DMS 273 (cell line): ENCODE measurements at regions not wholly inside any gene's neighbourhood (a gene's known extent, or its start where the extent isn't known, plus 50 kb on each side); places are given as distances from the start of the nearest gene placed in this dataset.

Source experiments
- DNase-seq: peaks from one replicate; lab custom pipeline; 2025; ENCODE audit not compliant: unreplicated experiment; lab: John Stamatoyannopoulos, UW

GRCh38 chr2:221640686-221641085 lies 68.6 kb upstream of the EPHA4 start:
- DNase-seq, result no peak

- DNase-seq, result no peak
These were observed 65.7 kb upstream of the EPHA4 start for GRCh38 chr2:221637851-221638250.

GRCh38 chr2:221635949-221636348 lies 63.8 kb upstream of the EPHA4 start:
- peak; percentile 37 for DNase-seq

- DNase-seq, result no peak
These were observed 57.4 kb upstream of the EPHA4 start for GRCh38 chr2:221629468-221629867.

GRCh38 chr2:221624475-221624874 lies 52.4 kb upstream of the EPHA4 start:
- DNase-seq, result no peak
